8988T (cell line): ENCODE measurements at regions not wholly inside any gene's neighbourhood (a gene's known extent, or its start where the extent isn't known, plus 50 kb on each side); places are given as distances from the start of the nearest gene placed in this dataset.
A peak's percentile ranks its signal among the peaks of the same experiment; 100 is the strongest.

Experiments used
- DNase-seq: peaks from one replicate; pipeline ENCODE4 v3.0.0; 2011

DNA sequence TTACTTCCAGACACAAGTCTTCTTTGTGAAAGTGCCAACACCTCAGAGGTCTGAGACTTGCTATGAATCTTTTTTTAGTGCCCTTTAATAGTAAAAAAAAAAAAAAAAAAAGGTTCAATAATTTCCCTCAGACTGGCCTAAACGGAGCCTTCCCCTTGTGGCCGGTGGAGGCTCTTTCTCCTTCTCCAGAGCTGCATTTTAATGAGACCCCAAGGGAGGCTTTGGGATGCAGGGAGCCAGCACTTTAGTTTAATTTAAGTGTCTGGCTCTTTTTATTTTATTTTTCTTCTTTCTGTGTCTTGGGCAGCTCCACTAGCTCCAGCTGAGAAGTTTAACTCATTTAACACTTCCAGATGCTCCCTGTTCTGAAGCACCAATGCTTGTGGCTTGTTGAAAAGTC is 67.8 kb upstream of the MAPK4 start:
- DNase-seq = no peak

DNA sequence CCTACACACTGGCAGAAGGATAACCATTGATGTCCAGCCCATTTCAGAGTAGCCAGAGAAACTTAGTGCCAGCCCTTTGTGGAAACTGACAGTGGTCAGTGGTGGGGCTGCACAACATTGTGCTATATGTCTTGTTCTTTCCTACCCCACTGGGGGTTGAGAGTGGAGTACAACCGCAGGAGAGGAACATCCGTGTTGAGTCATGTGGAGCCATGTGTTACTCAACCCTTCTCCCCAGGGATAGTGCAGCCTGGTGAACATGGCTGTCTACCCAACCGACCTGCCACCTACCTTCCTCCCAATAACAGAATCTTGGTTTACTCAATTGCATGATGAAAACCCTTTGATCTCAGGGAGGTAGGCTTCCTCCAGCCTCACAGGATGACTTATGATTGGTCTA is 65.3 kb upstream of the MAPK4 start:
- no peak for DNase-seq

DNA sequence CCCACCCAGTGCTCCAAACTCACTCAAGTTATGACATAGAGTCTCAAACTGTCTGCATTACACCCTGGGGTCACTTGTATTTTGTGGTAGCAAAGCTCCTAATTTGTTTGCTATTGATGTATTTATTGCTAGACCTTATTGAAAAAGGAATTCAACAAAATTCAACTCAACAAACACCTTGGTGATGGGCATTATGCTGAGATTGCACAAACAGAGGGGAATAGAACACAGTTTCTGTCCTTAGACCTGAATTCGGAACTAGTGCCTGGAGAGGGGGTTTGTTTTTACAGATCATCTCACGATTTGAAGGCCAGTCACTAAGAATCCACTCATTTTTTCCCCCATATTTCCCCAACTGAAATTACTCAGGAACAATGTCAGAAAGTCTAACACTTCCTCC is 53.5 kb upstream of the MAPK4 start:
- DNase-seq = no peak

DNA sequence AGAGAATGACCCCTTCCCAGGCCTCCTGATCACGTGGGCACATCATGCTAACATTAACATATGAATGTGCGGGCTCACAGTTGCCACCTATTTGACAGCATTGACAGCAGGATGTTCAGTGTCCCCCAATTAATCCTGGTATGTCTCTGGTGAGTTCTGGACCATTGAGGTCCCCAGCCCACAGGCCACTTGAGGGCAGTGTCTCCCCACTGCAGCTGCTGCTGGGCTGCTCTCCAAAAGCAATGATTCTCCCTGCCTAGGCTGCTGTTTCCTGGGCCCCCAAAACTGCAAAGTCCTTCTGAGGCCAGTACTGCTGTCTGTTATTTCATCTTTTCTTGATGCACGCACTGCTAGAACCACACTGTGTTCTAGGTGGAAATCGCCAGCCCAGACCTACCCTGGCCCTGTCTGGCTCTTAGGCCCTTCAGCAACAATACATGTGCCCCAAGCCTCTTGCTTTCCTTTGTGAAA is 52.7 kb upstream of the MAPK4 start:
- DNase-seq = peak; percentile 25

DNA sequence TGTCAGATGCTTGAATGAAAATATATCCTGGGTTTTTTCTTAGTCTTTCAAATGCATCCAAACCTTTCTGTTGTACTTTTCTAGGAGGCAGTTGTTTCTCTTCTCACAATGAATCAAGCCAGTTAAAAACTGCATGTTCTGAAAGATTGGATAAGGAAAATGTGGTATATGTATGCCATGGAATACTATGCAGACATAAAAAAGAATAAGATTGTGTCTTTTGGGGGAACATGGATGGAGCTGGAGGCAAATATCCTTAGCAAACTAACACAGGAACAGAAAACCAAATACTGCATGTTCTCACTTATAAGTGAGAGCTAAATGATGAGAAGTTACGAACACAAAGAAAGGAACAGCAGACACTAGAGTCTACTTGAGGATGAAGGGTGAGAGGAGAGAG is 51.7 kb upstream of the MAPK4 start:
- DNase-seq = no peak

DNA sequence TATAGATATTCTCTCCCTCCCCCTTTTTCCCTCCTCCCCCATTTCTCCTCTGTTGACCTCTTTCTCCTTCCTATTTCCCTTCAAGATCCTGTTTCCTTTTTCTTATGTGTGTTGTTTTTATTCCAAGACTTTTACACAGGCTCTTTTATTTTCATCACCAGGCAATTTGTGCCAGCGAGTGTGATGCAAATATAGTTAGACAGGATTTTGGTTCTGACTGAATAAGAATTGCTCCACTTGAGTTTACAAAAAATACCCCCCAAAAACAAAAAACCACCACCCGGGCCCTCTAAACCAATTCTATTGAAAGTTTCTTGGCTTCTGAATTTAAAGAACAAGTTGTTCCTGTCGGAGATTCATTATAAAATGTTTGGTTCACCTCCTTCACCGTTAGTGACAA is 50.9 kb upstream of the MAPK4 start:
- no peak for DNase-seq
